ENCODE measurements at regions not wholly inside any gene's neighbourhood (a gene's known extent, or its start where the extent isn't known, plus 50 kb on each side); places are given as distances from the start of the nearest gene placed in this dataset.
A peak's percentile ranks its signal among the peaks of the same experiment; 100 is the strongest.

DNA sequence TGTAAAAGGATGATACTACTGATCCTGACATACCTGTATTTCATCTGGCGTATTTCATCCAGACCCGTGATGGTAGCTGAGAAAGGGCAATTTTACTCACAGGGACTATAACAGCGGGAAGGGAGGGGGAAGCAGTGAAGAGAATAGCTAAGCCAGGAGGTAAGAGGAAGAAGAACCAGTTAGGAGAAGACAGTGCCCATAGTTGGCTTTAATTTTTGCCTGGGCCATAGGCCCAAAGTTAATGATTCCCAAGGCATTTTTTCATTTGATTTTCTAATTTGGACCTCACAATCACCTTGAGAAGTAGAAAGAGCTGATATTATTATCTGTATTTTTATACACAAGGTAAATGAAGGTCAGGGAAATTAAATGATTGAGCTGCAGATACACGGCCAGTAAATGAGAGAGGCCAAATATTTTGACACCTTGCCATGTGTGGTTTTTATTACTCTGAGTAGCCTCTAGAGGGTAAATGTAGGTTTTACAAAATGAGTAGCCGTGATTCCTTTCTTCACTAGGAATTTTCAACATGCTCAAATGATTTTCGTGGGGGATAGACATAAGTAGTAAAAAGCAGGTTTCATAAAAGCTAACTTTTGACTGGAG is 382.2 kb downstream of the FUT8 start:
- DNase-seq, result no peak

DNA sequence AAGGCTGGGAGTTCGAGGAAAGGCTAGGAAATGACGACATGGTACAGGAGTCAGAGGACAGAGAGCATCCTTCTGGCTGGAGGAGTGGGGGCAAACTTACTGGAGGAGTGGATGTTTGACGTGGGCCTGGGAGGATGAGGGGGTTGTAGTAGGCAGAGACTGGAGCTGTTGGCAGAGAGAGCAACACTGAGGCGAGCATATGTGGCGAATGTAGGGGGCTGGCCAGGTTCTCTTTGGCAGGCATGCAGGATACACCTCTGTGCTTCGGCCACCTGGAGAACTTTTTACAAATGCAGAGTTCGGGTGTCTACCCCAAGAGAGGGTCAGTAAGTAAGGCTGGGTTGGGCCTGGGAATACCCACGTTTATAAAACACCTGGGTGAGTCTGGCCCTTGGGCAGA is 385.7 kb downstream of the FUT8 start:
- no peak for DNase-seq

DNA sequence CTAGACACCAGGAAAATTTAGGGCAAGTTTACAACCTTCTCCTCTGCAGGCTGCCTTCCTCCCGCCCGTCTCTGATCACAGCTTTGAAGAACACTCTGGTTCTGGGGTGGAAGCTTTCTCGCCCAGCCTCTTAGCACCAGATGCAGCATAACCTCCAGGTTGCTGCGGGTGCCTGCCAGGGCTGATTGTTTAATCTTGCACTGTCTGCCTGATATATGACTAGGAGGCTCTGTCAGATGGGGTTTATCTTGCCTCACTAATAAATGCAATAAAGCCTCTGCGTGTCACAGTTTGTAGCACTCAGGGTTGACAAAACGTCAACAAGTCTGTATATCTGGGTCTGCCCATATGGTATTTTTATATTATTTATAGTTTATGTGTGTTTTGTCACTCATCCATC is 388.2 kb downstream of the FUT8 start:
- DNase-seq, result no peak

DNA sequence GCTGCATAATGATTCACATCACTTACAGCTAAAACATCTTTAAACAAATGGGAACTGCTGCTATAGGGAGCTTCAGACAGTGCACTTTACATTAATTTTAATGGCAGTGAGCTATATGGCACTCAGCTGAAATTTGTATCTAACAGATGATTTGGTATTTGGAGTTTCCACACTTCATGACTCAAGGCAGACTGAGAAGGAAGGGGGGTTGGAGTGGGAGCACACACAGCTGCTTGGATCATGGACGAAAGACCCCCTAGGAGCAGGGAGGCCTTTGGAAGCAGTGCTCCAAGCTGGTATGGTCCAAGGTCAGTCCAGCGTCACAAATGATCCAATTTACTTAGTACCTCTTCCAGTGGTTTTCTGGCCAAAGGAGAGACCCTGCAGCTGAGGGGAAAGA is 389.7 kb downstream of the FUT8 start:
- DNase-seq, result no peak

DNA sequence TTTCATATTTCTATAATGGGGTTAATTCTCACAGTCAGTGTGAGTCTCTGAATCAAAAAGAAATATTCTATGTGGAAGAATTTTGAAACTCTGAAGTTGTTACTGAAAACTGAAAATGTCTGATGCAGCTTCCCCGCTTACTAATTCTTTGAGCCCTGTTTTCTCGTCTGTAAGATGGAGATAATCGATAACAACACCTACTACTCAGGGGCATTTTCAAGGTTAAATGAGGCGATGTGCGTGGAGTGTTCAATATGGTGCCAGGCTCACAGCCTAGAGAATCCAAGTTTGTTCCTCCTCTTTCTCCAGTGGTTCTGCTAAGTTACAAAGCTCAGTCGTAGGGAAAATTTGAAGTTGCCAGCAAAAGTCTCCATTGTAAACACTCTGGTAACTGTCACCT is 391.4 kb downstream of the FUT8 start:
- DNase-seq, result no peak

DNA sequence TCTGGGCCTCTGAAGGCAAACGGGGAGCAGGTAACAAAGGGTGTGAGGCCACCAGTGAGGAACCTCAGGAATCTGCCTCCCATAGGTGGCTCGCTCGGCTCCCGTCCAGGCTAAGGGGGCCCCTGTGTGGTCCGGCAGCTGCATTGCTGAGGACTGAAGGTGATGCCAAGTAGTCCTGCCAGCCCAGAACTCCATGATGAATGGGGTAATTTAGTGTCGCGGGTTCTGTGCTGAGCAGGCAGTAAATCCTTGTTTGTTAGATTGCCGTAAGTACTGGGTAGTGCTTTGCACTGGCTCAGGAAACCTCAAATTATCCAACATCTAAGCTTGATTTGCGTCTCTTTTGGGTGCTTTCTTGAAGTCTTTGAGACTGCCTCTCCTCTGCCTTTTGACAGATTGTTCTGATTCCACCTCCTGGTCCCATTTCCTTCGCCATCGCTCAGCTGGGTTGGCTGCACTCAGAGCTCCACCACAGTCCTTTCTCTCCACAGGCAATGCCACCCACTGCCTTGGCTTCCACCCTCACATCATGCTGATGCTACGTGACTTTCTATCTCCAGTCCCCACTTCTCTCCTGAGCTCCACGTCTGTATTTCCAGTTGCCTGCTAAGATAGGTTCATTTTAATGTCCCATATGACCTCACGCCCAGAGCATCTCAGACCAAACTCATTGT is 392.0 kb downstream of the FUT8 start:
- DNase-seq, result peak; percentile 26 to 37

DNA sequence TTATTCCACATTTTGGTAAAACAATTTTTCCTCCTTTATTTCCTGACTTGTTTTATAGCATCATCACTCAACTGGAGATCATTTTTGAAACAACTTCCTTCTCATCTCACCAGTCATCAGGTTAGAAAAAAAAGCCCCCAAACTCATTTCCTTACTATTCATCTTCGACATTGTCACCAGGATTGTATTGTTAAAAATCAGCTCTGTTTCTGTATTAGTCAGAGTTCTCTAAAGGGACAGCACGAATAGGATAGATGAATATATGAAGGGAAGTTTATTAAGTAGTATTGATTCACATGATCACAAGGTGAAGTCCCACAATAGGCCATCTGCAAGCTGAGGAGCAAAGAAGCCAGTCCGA is 392.6 kb downstream of the FUT8 start:
- DNase-seq, result no peak

DNA sequence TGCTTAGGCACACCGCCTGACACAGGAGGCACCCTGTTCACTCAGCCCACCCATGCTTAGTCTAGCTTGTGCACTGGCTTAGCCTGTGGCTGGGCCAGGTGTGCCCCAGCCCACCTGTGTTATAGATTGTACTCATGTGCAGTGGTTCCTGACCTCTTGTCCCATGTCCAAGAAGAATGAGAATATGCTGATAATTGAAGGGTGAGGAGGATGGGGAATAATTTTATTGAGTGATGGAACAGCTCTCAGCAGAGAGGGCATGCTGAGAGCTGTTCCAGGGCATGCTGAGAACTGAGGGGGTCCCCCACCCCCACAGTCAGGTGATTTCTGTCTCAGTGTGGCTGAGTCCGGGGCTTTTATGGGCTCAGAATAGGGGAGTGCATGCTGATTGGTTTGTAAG is 395.9 kb downstream of the FUT8 start:
- no peak for DNase-seq

DNA sequence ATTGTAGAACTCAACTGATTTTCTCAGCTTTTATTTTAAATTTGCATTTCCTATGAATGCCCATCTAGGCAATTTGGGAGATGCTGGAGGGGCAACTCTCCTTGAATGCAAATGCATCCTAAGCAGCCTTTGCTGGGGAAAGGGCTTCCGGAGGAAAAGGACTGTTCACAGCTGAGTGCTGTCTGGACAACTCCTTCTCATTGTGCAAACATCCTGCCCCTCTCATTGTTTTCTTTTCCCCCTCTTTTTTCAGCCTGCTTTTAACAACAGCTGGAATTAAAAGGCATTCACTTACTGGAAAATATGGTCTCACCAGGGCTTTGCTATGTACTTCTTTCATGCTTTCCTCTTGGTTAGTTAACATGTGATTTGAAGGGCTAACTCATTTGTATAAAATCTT is 397.8 kb downstream of the FUT8 start:
- no peak for DNase-seq

DNA sequence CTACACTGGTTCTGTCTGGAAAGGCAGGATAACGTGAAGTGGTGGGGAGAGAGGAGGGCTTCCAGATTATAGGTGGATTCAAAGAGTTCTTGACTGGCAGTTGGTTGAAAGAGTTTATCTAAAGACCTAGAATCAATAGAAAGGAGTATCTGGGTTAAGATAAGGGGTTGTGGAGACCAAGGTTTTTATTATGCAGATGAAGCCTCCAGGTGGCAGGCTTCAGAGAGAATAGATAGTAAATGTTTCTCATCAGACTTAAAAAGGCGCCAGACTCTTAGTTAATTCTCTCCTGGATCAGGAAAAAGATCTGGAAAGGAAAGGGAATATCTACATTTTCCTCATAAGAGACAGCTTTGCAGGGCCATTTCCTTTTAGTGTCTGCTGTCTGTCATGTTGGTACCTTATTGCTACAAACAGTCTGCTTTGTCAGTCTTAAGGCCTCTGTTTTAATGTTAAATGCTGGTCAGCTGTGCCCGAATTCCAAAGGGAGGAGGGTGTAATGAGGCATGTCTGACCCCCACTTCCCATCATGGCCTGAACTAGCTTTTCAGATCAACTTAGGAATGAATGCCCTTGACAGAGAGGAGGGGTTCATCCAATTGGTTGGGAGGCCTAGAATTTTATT is 401.3 kb downstream of the FUT8 start:
- DNase-seq, result no peak

DNA sequence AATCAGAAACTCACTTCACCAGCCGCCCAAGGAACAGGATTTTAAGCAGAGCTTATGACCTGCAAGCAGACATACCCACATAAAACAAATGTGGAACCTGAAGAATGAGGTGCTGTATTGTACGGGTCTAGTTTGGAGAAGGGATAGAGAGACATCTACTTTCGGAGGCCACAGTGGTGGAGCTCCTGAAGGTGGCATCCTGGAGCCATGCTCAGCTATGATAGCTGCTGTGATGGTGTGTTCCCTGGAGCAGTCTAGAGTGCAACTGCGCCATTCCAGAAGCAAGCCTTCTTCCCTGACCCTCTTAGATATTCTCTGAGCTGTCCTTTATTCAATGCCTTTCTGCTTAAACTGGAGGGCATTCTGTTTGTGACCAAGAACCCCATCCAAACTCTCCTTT is 402.6 kb downstream of the FUT8 start:
- no peak for DNase-seq

DNA sequence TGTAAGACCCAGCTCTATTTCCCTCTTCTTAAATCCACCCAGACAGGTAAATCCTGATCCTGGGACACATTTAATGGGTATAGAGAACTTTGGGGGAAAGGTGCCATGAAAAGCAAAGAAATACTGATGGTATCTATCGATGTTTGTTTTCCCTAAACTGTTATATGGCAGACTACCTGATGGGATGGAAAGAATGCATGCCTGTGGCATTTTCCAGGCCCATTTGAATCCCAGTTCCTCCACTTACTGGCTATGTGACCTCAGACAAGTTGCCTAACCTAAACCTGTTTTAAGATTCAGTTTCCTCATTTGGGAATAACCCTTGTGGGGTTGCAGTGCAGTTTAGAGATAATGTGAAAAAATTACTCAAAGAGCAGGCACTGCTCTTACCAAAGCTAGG is 404.5 kb downstream of the FUT8 start:
- no peak for DNase-seq

DNA sequence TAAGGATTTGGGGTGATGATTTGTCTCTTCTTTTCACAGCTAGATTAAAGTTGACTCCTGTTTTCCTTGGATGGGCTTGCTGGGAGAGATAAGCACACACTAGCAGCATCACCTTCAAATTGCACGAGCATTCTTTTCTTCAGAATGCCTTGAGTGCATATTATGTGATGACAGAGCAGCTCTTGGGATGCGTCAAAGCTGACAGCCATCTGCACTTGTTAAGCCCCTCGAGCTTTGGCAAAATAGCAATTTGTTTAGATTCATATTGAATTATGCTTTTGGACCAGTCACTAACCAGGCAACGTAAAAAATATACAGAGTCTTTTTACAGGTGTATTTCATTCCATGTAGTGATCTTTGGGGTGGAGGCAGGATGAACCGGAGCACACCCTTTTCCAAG is 407.0 kb downstream of the FUT8 start:
- no peak for DNase-seq

DNA sequence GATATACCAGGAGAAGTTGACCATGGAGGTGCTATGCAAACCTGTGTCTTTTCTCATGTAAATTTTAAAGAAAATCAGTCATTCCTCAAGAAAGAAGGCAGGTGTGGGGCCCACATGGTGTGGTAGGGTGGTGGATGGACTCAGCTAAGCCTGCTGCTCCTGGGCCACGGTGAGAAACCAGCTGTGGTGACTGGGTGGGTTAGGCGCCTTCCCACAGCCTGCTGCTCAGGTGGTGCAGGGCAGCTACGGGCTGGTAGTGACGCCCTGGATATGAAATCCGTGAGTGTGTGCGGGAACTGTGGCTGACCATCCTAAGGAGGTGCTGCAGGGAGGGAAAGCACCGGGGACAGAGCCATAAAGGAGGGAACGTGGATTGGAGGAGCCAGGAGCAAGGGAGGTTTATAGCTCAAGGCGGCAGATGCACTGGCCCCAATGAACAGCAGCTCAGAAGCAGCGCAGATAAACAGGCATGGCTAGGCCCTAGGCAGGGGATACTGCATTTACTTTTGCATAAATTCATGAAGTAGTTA is 408.8 kb downstream of the FUT8 start:
- DNase-seq, result no peak

DNA sequence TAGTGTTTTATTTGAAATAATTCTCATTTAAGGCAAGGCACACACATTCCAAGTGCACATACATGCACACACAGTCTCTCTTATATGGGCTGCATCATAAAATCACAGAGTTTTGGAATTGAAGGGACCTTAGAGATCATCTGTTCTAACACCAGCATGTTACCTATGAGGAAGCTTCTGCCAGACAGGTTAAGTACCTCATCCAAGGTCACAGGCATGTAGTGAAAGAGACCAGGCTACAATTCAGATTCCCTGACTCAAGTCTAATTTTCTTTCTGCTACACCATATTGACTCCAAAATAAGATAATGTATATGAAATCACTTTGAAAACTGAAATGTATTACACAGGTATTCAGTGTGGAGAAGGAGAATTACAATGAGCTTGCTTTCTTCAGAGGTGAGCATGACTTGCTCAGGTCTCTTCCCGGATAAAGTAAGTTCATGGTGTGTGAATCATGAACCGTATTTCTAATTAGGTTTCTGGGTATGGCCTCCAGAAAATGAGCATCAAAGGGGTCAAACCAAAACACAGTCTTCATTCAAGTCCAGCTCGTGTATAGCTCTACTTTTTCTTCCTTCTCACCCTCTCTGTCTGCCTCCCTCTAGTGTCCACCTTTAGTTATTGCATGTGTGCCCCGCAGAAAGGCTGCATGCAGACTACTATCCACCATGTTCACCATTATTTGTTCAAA is 411.9 kb downstream of the FUT8 start:
- peak; percentile 65 to 66 for DNase-seq

DNA sequence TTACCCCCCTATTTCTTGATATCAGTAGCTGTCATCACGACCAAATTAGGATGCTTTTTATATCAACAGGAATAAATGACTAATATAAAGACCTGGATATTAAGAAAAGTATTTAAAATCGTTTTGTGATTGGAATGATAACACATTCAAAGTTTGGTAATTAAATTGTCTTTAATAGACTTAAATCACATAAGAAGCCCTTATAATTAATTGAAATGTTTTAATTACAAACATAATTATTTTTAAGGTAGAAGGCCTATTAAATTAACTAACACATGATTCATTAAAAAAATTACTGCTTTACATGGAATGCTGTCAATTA is 412.4 kb downstream of the FUT8 start:
- DNase-seq, result no peak

DNA sequence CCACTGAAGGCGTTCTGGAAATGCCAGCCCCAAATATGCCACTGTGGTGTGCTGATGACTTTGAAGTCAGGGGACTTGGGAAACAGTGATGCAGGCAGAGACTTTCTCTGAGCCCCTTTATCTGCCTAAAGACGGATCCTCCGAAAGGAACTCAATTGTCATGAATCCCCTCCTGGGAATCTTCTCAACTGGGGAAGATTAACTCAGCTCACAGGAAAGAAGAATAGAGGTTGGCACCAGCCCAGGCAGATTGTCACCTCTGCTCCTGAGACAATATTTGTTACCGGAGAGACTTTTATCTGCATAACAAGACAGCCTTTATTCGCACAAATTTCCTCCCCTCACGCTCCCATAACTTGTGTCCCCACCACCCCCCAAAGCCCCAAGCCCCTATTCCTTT is 414.4 kb downstream of the FUT8 start:
- no peak for DNase-seq

DNA sequence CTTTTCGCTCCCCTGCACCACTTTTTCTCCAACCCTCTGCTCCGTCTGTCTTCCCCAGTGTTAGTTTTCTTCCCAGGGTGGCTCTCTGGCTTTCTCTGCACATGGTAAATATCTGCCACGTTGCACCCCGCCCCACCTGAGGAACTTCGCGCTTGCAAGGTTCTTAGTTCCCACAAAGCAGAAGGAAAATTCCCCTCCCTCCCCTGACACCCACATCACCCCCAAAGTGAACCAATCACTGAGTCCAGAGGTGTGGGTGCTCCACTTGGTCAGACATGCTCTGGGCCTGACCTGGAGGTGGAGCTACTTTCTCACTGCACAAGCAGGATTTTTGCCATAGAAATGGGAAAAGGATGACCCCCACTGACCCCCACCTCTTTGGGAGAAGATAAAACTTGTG is 415.0 kb downstream of the FUT8 start:
- no peak for DNase-seq

DNA sequence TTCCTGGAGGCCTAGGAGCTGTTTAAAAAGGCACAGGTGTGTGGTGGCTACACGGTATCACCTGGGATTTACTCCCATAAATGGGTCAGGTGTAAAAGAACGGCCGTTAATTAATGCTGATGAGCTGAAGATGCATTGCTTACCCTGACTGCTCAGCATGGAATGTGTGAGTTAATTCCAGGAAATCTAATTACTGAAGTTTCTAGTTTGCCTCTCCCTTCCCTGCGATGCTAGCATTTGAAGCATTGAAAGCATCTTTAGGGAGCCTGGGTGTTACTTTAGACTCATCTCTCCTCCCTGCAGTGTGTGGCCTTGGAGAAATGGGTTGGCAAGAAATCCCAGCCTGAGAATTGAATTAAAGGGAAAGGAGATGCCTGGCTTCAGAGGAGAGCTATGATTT is 415.9 kb downstream of the FUT8 start:
- DNase-seq, result no peak

DNA sequence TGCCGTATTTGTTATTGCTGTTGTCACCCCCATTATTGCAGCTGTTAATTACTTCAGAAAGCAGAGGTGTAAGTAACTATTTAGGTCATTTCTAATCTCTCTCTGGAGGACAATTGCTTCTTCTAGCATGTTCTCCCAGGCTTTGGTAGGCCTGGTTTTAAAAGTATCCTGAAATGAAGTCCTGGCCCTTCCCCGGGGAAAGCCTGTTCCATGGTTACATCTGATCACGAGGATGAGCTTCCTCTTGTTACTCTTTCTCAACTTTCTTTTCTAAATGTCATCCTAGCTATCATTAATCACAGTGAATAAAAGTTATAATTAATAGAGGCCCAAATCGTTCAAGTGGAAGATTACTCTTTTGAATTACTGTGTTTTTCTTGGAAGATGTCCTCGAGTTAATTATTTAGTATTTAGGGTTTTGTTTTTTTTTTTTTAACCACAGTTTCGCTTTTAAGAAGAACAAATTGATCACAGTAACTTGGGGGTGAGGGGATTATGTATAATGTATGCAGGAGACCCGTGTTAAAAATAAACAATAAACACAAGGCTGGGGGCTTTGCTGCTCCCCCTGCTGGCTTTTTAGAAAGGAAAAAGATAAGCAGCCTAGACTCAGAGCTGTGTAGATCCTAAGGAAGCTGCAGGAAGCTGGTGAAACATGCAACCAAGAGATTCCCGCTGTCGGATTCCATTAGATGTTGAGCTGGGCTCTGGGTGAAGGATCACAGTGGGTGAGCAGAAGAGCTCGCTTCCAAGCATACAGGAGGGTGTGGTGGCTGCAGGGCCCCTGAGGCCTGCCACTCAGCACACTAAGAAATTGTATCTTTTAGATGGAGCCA is 420.1 kb downstream of the FUT8 start:
- no peak for DNase-seq

DNA sequence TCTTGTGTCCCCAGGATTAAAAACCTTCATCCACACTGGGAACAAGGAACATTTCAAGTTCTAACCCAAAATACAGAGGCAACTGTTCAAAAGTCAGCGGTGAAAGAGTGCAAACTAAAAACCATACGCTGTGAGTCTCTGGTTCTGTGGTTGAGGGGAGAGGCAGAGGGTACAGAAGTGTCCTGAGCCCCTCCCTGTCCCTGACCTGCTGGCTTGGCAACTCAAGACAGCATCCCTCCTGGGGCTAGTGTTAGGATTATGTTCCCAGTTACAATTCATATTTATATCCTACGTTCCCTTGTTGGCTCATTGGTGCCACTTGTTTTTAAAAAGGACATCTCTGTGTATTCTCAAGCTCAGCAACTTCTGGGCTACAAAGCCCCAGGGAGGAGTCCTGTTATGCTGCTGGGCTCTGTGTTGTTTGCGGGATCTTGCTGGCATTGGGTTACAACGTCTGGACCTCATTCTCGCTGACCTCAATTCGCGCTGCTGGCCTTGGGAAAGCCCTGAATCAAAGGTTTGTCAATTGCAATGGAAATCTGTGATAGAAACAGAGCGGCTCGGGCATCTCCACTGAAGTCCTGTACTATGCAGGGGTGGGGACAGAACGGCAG is 420.8 kb downstream of the FUT8 start:
- no peak for DNase-seq

DNA sequence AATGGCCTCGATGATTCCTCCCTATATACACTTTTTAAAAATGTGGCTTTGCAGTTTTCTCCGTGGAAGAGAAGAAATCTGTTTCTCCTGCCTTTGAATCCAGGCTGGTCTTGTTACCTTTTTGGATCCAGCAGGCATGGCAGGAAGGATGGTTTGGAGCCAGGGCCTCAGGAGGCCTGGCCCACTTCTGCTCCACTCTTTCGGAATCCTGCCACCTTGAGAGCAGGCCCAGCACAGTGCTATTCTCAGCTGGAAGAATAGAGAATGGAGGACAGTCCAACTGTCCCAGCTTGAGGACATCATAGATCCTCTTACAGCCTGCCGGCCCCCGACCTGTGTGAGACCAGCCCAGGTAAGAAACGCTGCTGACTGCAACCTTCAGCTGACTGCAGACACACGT is 421.5 kb downstream of the FUT8 start:
- DNase-seq, result no peak

DNA sequence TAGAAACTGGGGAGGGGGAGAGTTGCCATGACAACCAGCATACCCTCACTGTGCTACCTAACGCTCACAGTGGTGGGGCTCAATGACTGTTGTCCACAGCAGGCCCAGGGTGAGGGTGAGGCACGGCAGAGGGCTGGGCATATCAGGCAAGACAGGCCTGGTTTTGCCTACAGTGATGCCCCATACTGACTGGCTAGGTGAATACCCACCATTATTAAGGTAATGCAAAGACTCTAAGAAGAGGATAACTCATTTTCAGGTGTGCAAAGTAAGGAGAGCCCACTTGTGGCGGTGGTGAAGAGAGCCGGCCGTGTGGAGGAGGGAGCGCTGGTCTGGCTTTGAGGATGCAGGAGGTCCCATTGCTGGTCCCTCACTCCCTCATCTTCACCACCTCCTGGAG is 422.3 kb downstream of the FUT8 start:
- DNase-seq, result no peak

Measured in activated T-cell treated with anti-CD3 and anti-CD28 coated beads, Interleukin-2, amount 50 U/mL, for 48 hours (primary cell).